Tongue (tissue), 1 donor: ENCODE measurements at regions not wholly inside any gene's neighbourhood (a gene's known extent, or its start where the extent isn't known, plus 50 kb on each side); places are given as distances from the start of the nearest gene placed in this dataset.
"Not testable (repeated sequence)": the region's sequence is repeated elsewhere in the genome, so short reads cannot be mapped to it uniquely, and the experiment has no call there.

ENCODE experiments used
- DNase-seq: peaks from one replicate; pipeline ENCODE4 v3.0.0-alpha.2; 2015

DNA sequence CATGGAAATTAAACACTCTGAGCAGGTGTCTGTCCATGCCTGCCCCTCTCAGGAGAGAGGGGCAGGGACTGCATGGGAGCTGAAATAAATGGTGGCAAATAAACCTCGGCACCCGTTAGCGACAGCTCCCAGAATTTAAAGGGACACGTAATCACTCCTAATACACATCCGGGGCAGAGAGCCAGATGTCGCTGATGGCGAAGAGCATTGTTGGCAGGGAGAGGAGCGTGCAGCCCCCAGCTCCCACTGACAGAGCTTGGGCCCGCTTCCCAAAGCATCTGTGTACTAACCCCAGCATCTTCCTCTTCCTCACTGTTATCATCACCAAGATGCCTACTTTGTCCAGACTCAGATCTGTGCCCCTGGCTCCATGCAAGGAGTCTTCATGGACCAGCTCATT lies 85.8 kb downstream of the IRX5 start:
- DNase-seq = peak; percentile 12

DNA sequence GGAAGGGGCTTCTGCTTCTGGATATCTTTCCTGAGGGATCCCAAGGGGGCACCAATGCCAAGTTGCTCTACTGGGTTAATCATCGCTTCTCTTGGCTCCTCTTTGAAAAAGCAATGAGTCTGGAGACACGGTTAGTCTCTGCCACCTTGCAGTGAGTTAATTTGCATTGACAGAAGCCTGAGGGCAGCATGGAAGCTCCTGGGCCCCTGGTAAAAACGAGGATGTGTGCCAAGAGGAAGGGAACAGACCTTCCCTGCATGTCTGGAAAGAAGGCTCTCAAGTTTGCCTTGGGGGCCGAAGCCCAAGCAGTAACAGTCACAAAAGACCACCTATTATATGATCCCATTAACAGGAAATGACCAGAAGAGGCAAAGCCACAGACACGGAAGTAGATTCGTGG lies 86.7 kb downstream of the IRX5 start:
- no peak for DNase-seq

DNA sequence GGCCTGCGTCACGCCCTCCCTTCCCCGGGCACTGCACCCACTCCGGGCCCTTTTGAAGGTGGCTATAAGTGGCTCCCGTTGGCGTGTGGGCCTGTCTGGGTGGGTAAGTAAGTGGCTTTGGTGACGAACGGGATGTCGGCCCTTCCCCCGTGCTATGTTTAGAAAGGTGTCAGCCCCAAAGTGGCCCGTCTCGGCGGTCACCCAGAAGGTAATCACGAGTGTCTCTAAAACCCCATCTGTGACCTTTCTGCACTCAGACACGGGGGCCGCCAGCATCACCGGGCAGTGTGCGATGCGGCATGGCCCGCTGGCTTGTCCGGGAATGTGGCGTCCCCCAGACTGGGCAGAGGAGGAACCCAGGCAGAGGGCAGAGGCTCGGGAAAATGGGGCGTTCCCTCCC lies 88.2 kb downstream of the IRX5 start:
- no peak for DNase-seq

DNA sequence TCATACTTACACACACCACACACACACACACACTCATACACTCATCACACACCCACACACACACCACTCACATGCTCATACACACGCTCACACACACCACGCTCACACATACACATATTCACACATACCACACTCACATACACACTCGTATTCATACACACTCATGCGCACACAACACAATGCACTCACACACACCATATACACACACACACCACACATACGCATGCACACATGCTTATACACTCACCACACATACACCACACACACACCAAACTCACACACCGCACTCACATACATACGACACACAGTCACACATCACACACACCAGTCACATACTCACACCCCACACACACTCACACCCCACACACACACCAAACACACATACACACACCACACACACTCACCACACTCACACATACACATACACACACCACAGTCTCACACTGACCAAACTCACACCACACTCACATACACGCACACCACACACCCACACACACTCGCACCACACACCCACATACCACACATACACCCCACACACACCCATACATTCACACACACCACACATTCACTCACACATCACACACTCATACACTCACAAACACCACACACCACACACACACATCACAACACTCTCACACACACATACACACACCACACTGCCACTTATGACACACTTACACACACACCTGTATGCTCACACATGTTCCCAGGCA lies 88.9 kb downstream of the IRX5 start:
- DNase-seq = no peak

DNA sequence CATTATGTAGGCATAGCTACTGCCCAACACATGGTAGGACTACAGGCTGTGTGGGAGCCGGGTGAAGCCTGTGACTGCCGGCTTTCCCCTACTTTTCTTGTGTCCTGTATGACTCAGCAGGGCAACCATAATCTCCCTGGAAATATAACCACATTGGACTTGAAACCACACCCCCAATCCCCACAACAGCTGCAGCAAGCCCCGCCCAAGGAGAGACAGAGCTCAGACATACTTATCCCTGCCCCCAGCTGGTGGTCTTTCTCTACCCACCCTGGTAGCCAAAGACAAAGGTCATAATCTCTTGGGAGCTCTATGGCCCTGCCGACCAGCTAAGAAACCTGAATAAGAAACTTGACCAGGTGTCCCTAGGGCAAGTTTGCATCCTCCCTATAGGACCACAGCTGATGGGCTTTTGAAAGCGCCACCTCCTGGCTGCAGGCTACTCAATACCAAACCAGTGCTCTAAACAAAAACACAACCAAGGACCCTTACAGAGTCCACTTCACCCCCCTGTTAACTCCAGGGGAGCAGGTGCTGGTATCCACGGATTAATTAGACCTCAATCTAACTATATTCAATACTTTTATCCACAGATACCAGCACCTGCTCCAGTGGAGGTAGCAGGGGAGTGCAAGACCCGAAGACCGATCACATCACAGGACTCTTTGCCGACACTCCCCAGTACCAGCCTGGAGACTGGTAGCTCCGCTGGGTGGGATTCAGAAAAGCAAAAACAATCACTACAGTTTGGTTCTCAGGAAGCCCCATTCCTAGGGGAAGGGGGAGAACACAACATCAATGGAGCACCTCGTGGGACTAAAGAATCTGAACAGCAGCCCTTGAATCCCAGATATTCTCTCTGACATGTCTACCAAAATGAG lies 91.2 kb downstream of the IRX5 start:
- peak; percentile 34 for DNase-seq

DNA sequence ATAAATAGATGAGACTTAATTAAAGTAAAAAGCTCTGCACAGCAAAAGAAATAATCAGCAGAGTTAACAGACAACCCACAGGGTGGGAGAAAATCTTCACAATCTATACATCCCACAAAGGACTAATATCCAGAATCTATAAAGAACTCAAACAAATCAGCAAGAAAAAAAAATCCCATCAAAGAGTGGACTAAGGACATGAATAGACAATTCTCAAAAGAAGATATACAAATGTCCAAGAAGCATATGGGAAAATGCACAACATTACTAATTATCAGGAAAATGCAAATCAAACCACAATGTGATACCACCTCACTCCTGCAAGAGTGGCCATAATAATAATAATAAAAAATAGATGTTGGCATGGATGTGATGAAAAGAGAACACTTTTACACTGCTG lies 96.6 kb downstream of the IRX5 start:
- DNase-seq = not testable (repeated sequence)

DNA sequence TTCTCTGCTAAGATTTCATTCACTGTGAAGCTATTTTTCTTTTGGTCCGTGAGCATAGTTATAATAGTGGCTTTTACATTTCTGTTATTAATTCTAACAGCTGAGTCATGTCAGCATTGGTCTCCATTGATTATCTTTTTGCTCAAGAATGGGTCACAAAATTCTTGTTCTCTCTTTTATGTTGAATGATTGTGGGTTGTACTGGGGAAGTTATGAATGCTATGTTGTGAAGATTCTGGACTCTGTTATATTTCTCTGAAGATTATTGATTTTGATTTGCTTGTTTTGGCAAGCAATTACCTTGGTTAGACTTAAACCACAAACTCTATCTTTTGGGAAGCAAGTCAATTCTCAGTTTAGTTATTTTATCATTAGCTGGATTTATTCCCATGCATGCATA lies 98.8 kb downstream of the IRX5 start:
- DNase-seq = no peak

DNA sequence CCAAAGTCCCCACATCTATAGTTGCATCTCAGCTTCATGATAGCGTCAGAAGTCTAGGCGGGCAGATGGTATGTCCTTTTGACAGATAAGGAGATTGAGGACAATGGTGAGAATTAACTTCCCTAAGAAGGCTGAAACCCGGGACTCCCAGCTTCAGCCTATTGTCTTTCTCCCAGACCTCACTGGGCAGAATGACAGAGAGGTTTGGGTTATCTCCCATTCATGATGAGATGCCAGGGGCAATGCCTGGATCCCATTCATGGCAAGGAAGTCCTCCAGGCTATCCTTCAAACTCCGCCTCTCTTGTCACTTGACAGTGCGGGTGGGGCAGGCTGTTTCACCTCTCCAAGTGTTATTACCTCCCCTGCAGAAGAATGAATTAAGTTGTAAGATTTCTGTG lies 100.3 kb downstream of the IRX5 start:
- no peak for DNase-seq

DNA sequence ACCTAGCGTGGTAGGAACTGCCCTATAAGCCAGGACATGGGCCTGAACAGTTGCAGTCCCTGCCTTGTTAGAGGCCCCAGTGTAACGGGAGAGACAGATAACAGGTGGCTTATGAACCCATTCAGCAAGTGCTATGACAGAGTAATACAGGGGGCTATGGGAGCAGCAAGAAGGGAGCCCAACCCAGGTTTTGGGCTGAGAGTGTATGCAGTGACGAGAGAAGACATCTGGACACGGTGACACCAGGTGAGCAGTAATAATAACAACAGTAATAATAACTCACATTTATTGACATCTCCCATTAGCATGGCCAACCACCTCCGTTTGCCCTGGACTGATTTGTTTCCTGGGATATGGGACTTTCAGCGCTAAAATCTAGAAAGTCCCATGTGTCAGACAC lies 100.8 kb downstream of the IRX5 start:
- DNase-seq = peak; percentile 22

DNA sequence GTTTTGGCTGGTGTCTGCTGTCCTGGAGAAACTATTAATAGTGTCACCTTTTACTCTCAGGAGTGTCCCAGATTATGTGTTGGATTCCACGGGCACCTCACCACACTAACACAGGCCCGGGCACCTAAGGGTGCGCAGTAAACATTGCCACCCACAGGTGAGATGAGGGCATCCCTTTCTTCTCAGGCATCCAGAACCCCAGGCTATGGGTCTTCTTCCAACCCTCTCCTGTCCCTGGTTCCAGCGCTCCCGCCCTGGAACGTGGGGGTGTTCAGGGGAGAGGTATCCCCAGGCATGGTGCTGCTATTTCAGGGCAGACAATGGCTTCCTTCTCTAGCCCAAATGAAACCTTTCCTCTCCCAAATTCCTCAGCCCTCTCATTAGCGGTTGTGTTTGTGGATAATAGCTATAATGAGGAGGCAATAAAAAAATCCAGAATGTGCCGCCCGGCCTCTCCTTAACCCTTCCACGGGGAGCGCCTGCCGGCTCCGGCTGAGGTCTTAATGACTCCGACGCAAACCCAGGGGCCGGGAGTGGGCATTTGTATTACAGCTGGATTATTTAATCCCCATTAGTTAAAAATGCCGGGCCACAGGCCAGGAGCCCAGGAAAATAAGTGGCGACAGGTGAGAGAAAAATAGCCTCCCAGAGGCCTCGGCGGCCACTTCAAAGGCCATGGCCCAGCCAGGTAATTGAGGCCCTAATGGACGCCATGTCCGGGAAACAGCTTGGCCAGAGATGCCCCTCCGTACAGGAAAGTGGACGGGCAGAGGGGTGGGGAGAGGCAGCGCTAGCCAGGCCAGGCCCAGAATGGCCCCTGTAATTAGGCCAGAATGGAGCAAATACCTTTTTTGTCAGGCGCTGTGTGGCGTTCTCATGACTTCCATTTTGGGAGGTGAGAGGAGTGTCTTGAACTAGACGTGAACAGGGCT lies 102.8 kb downstream of the IRX5 start:
- DNase-seq = no peak

DNA sequence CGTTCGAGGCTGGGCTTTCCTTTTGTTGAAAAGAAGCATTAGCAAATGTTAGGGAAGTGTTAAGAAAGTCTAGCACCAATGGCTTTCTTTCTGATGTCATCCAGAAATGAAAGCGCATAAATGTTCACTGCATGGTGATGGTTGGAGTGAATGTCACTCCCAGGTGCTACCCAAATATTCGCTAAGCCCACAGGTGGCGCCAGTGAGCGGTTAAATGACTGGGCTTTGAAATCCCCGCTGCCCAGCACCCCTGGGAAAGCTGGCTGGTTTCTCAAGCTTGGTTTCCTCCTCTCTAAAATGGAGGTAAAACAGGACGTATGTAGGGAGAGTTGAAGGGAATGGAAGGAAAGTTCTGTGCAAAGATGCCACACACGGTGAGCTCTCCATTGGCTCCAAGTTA lies 104.4 kb downstream of the IRX5 start:
- DNase-seq = peak; percentile 34

DNA sequence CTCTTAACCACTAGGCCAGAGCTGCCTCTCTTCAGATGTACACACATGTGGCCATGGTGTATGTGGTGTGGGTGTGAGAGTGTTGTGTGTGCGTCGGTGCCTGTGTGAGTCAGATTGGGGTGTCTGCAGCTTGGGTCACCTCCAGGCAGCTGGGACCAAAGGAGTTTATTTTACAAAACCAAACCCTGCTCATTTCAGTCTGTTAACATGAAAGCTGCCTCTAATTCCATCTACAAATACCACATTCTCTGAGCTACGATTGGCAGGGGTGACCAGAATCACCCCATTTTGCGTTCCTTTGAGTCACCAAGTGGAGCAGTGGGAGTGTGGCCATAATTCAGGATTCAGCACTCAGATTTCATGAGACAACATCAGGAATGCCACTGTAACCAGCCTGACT lies 105.3 kb downstream of the IRX5 start:
- DNase-seq = no peak

DNA sequence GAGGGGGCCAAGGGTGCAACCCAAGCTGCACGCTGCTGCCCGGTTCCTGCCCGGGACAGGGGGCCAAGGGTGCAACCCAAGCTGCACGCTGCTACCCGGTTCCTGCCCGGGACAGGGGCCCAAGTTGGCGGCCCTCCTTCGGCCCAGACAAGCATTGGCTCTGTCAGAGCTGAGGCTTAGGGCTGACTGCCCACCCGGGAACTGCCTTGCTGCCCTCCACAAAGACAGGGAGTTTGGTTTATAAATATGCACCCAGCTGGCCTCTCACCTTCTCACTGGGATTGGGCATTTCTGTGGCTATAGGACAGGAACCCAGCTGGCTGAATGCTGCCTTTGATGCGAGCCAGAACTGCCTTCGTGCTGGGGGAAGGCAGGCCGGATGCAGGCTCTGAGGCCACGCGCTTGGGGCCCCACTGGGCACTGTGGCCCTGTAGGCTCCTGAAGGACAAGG lies 105.7 kb downstream of the IRX5 start:
- peak; percentile 59 for DNase-seq

DNA sequence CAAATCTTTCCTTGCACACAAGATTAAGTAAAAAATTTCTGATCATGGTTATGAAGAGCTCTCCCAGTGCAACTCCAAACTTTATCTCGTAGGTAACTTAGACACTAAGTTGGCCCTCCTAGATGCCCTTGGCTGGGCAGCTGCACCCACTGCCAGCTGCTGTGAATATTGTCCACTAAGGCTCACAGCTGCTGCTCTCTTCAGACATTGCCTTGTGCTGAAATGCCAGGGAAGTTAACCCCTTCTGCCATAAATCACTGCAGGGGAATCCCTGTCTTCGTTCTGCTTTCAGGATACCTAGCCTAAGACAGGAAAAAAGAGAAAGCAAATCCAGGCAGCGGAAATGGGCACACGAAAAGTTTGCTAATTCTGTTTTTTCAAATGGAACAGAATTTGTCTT lies 106.4 kb downstream of the IRX5 start:
- peak; percentile 87 for DNase-seq

DNA sequence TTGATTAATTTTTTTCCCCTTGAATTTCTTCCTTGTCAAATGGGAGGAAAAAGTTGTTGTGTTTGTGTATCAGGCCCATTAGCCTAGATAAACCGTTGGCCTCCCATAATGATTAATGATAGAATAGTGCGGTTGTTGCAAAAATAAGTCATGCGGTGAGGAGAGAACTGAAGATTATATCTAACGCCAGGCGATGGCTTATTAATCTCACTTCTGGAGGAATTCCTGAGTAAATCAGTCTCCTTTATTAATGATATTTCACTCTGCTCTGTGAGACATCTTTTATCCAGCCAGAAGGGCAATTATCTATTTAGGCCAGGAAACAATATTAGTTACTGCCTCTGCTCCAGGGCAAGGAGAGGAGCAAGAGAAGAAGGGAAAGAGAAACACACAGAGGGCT lies 107.3 kb downstream of the IRX5 start:
- no peak for DNase-seq

DNA sequence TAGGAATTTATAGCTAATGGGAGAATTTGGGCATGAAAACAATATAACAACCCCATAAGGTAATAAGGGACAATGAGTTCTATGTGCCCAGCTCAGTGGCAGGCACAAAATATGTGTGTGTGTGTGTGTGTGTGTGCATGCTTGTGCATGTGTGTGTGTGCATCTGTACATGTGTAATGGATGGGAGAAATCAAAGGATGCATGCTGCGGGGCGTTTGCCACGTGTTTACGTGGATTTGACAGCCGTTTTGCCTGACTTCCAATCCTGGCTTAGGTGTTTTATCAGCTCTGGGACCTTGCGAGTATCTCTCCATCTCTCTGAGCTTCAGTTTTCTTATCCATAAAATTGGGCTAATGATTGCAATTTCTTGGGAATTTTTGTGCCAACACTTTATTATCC lies 108.4 kb downstream of the IRX5 start:
- DNase-seq = no peak

DNA sequence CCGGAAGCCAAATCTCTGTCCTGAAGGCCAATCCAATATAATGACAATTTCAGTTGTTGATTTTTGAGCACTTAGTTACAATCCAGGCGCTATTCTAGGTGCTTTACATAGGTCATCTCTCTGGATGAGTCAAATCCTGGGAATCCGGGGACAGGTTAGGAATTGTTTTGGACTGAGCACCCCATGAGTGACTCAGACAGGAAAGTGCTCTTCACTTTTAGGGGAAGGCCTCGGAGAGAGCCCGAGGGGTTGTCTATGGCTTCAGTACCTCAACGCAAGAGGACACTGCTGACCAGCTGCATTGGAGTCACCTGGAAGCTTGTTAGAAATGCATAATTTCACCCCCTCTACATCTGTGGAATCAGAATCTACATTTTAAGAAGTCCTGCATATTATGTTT lies 108.8 kb downstream of the IRX5 start:
- DNase-seq = no peak

DNA sequence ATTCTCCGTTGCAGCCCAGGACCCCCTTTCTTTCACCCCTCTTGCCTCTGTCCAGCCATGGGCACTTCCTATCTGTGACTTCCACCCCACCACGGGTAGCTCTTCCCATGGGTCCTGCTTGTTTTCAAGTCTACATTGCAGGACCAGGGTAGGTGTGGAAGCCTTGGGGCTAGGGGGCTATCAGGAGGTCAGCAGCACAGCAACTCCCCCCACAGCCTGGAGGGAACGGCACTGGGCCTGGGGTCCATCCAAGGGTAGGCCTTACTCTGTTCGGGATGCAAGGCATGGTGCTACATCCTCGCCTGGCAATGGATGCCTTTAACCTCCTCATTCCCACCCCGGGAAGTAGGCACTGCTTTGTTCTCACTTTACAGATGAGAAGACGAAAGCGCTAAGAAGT lies 109.3 kb downstream of the IRX5 start:
- no peak for DNase-seq

DNA sequence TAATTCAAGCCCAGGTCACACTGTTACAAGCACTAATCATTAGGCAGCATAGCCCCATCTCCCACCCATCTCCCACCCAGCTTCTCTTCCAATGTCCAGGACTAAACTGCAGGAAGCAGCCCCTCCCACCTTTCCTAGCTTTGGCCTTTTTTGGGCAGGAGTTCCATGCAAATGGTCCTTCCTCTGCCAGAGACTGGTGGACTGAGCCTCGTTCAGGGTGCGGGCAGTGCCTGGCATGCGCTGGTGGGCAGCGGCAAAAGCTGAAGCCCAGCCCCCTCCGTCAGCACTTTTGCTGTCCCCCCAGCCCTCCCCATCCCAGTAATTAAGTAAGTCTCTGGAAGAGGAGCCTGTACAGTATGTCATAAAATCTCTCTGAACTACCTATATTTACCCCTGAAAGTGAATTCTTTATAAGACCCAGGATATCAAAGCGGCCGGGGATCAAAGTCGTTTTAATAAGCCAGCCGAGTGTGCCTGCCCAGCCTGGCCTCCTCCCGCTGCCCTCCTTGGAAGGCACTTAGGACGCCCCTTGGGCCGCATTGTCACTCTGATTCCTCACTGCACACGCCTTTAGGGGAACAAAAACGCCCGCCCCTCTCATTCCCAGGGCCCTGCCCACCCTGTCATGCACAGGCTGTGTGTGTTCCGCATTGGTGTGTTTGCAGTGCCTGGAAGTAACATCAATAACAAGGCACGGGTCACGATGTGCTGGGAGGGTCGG lies 109.9 kb downstream of the IRX5 start:
- no peak for DNase-seq

DNA sequence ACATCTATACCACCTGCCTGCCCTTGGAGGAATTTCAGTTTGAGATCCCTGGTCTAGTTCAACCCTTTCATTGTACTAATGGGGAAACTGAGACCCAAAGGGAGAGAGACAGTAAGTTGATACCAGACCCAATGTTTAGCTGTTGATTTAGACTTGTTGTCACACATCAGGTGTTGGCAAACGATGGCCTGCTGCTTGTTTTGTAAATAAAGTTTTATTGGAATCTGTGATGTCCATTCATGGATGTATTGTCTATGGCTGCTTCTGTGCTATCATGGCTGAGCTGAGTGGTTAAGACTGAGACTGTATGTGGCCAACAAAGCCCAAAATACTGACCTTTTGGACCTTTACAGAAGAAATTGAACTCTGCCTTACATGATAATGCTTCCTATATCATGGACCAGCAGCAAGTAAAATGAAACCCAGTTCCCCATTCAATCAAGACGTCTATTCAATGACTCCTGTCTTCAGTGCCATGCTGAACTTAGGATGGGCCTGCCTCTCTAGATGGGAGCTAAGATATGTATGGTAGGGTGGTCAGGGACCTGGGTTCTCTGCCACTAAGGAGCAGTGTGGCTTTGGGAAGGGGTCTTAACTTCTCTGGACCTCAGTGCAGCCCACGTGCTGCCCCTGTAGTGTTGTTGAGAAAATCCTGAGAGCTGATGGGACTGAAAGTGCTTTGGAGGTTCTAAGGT lies 111.0 kb downstream of the IRX5 start:
- DNase-seq = no peak
